CD4-positive, alpha-beta T cell treated with Interleukin-15 for 4 hours (primary cell): ENCODE measurements at regions not wholly inside any gene's neighbourhood (a gene's known extent, or its start where the extent isn't known, plus 50 kb on each side); places are given as distances from the start of the nearest gene placed in this dataset.
"Not testable (repeated sequence)": the region's sequence is repeated elsewhere in the genome, so short reads cannot be mapped to it uniquely, and the experiment has no call there.

ENCODE experiments used
- DNase-seq: peaks from one replicate; pipeline ENCODE4 v3.0.0-alpha.2; 2020; ENCODE audit warnings: low spot score

- no peak for DNase-seq
Observed at GRCh38 chr5:63101870-63102269, 523.3 kb downstream of the LRRC70 start.

GRCh38 chr5:63097286-63097685 lies 518.7 kb downstream of the LRRC70 start:
- DNase-seq: no peak

- no peak for DNase-seq
Observed at GRCh38 chr5:63094730-63095129, 516.1 kb downstream of the LRRC70 start.

GRCh38 chr5:63089147-63089546 lies 510.5 kb downstream of the LRRC70 start:
- DNase-seq: no peak

- DNase-seq: no peak
Observed at GRCh38 chr5:63085561-63085960, 506.9 kb downstream of the LRRC70 start.

GRCh38 chr5:63083689-63084088 lies 505.1 kb downstream of the LRRC70 start:
- DNase-seq: not testable (repeated sequence)

- no peak for DNase-seq
Observed at GRCh38 chr5:63081402-63081801, 502.8 kb downstream of the LRRC70 start.

GRCh38 chr5:63070001-63070400 lies 491.4 kb downstream of the LRRC70 start:
- no peak for DNase-seq

- no peak for DNase-seq
Observed at GRCh38 chr5:63055421-63055820, 476.8 kb downstream of the LRRC70 start.

- no peak for DNase-seq
Observed at GRCh38 chr5:63053019-63053638, 474.5 kb downstream of the LRRC70 start.

- no peak for DNase-seq
Observed at GRCh38 chr5:63050916-63051315, 472.3 kb downstream of the LRRC70 start.

- DNase-seq: no peak
Observed at GRCh38 chr5:63049935-63050334, 471.3 kb downstream of the LRRC70 start.

GRCh38 chr5:63043792-63044191 lies 465.2 kb downstream of the LRRC70 start:
- no peak for DNase-seq

- no peak for DNase-seq
Observed at GRCh38 chr5:63032343-63032742, 453.7 kb downstream of the LRRC70 start.

GRCh38 chr5:63029891-63030290 lies 451.3 kb downstream of the LRRC70 start:
- no peak for DNase-seq

- DNase-seq: no peak
Observed at GRCh38 chr5:63025679-63026078, 447.1 kb downstream of the LRRC70 start.

- DNase-seq: no peak
Observed at GRCh38 chr5:63022403-63022802, 443.8 kb downstream of the LRRC70 start.

- DNase-seq: no peak
Observed at GRCh38 chr5:63011158-63011557, 432.5 kb downstream of the LRRC70 start.

GRCh38 chr5:63008195-63008594 lies 429.6 kb downstream of the LRRC70 start:
- DNase-seq: no peak

- DNase-seq: not testable (repeated sequence)
Observed at GRCh38 chr5:62994842-62995241, 416.2 kb downstream of the LRRC70 start.

- no peak for DNase-seq
Observed at GRCh38 chr5:62985749-62986148, 407.1 kb downstream of the LRRC70 start.

GRCh38 chr5:62982348-62982747 lies 403.7 kb downstream of the LRRC70 start:
- DNase-seq: no peak

- DNase-seq: no peak
Observed at GRCh38 chr5:62980884-62981283, 402.3 kb downstream of the LRRC70 start.

- DNase-seq: no peak
Observed at GRCh38 chr5:62979472-62979871, 400.9 kb downstream of the LRRC70 start.

- no peak for DNase-seq
Observed at GRCh38 chr5:62977661-62978060, 399.0 kb downstream of the LRRC70 start.
